SU-DHL-6 (cell line): ENCODE measurements at regions not wholly inside any gene's neighbourhood (a gene's known extent, or its start where the extent isn't known, plus 50 kb on each side); places are given as distances from the start of the nearest gene placed in this dataset.
"Not testable (repeated sequence)": the region's sequence is repeated elsewhere in the genome, so short reads cannot be mapped to it uniquely, and the experiment has no call there.

ENCODE experiments used
- H2AFZ ChIP-seq: fragments of 200-600 bp; sonication (generic); 2 replicates; pipeline ENCODE4 v1.6.1; 2014; ENCODE audit warnings: low read depth, mild to moderate bottlenecking, moderate library complexity, mixed read lengths, antibody characterized with exemption, low read length; ENCODE audit not compliant: severe bottlenecking
- H3F3A ChIP-seq: fragments of 200-600 bp; shearing (Covaris generic); 2 replicates; pipeline ENCODE4 v1.6.0; 2016; ENCODE audit warnings: antibody characterized with exemption, mild to moderate bottlenecking; ENCODE audit not compliant: insufficient read depth
- H3K27ac ChIP-seq: fragments of 200-600 bp; sonication (generic); 2 replicates; pipeline ENCODE4 v1.5.1; 2016; ENCODE audit warnings: low read depth, mild to moderate bottlenecking, low read length, moderate library complexity, mixed read lengths
- H3K27me3 ChIP-seq: fragments of 200-600 bp; sonication (generic), shearing (Covaris generic); 2 replicates; pipeline ENCODE4 v1.6.0; 2014; ENCODE audit warnings: mild to moderate bottlenecking, low read length
- H3K36me3 ChIP-seq: fragments of 200-600 bp; sonication (generic); 2 replicates; pipeline ENCODE4 v1.6.1; 2014; ENCODE audit warnings: mild to moderate bottlenecking, low read length, mixed read lengths
- H3K4me2 ChIP-seq: fragments of 300-600, 200-600 bp; shearing (Covaris generic), sonication (generic); 2 replicates; pipeline ENCODE4 v1.6.0; 2014; ENCODE audit warnings: low read length, low read depth, mild to moderate bottlenecking; ENCODE audit not compliant: poor library complexity, severe bottlenecking
- H3K4me3 ChIP-seq: fragments of 200-600 bp; sonication (generic); 2 replicates; pipeline ENCODE4 v1.5.1; 2014; ENCODE audit warnings: antibody characterized with exemption, low read length, mild to moderate bottlenecking, mixed read lengths; ENCODE audit not compliant: insufficient read depth, poor library complexity, severe bottlenecking
- H3K79me2 ChIP-seq: fragments of 200-600 bp; sonication (generic); 2 replicates; pipeline ENCODE4 v1.6.1; 2014; ENCODE audit warnings: mild to moderate bottlenecking, low read length, moderate library complexity; ENCODE audit not compliant: insufficient read depth
- H3K9ac ChIP-seq: fragments of 200-600 bp; sonication (generic); 2 replicates; pipeline ENCODE4 v1.7.0; 2014; ENCODE audit warnings: mild to moderate bottlenecking, low read length
- H3K9me2 ChIP-seq: fragments of 200-600 bp; sonication (generic); replicated peaks from 2 replicates; pipeline ENCODE4 v1.6.1; 2014; ENCODE audit warnings: low read length; ENCODE audit not compliant: insufficient read depth
- H3K9me3 ChIP-seq: fragments of 200-600 bp; sonication (generic); 2 replicates; pipeline ENCODE4 v1.6.1; 2014; ENCODE audit warnings: low read length, mixed read lengths; ENCODE audit not compliant: insufficient read depth
- H4K20me1 ChIP-seq: fragments of 200-600 bp; sonication (generic); 2 replicates; pipeline ENCODE4 v1.6.1; 2014; ENCODE audit warnings: low read depth, mild to moderate bottlenecking, antibody characterized with exemption, low read length, moderate library complexity, mixed read lengths
- CTCF ChIP-seq: fragments of 200-600 bp; sonication (generic); IDR thresholded peaks from one replicate; pipeline ENCODE4 v1.5.1; 2017; ENCODE audit warnings: antibody characterized with exemption, mild to moderate bottlenecking, low read length, moderate library complexity; ENCODE audit not compliant: insufficient read depth, poor library complexity, severe bottlenecking
- EZH2phosphoT487 ChIP-seq: fragments of 200-600 bp; sonication (generic), shearing (Covaris generic); conservative IDR thresholded peaks from 2 replicates; pipeline ENCODE4 v1.6.1; 2018; ENCODE audit warnings: mild to moderate bottlenecking, antibody characterized with exemption, low read length, moderate library complexity, mixed read lengths

GRCh38 chr7:142438235-142438922 is 180.5 kb upstream of the PRSS58 start:
- H3K9me3 ChIP-seq = no peaks in the 10 kb centered on the region
- no peak overlapping the region for H3K4me2 ChIP-seq
- H4K20me1 ChIP-seq = no peaks in the 10 kb centered on the region
- H2AFZ ChIP-seq = no peak overlapping the region
- no peak overlapping the region for H3K4me3 ChIP-seq
- H3F3A ChIP-seq = no peaks in the 10 kb centered on the region
- no peaks in the 10 kb centered on the region for H3K36me3 ChIP-seq
- TF ChIP-seq CTCF (peak; percentile 45), EZH2phosphoT487 (no peak)
- no peaks in the 10 kb centered on the region for H3K79me2 ChIP-seq
- no peaks in the 10 kb centered on the region for H3K27me3 ChIP-seq
- H3K9me2 ChIP-seq = no peaks in the 10 kb centered on the region
- H3K9ac ChIP-seq = no peak overlapping the region
- H3K27ac ChIP-seq = no peak overlapping the region

GRCh38 chr7:142437741-142438140 is 179.9 kb upstream of the PRSS58 start:
- Histone ChIP-seq H3K9me3 (no peaks in the 10 kb centered on the region), H3K4me3 (no peak overlapping the region), H3K36me3 (no peaks in the 10 kb centered on the region), H3K9me2 (no peaks in the 10 kb centered on the region), H3K79me2 (no peaks in the 10 kb centered on the region), H4K20me1 (no peaks in the 10 kb centered on the region), H3K27me3 (no peaks in the 10 kb centered on the region), H3K27ac (no peak overlapping the region), H3F3A (no peaks in the 10 kb centered on the region), H3K4me2 (no peak overlapping the region), H3K9ac (no peak overlapping the region), H2AFZ (no peak overlapping the region)
- TF ChIP-seq EZH2phosphoT487 = no peak
- no peak for TF ChIP-seq CTCF

GRCh38 chr7:142436601-142437000 is 178.7 kb upstream of the PRSS58 start:
- Histone ChIP-seq H3K9me3 (no peaks in the 10 kb centered on the region), H3K79me2 (no peaks in the 10 kb centered on the region)
- no peak for TF ChIP-seq EZH2phosphoT487

GRCh38 chr7:142435606-142436005 is 177.7 kb upstream of the PRSS58 start:
- not testable (repeated sequence) for H3K27ac ChIP-seq, H3K9ac ChIP-seq, H3K4me3 ChIP-seq

More at GRCh38 chr7:142436601-142437000, 178.7 kb upstream of the PRSS58 start:
- Histone ChIP-seq H3K9me2 (no peaks in the 10 kb centered on the region), H3K4me2 (no peak overlapping the region), H3F3A (no peaks in the 10 kb centered on the region), H4K20me1 (no peaks in the 10 kb centered on the region), H3K36me3 (no peaks in the 10 kb centered on the region), H3K27ac (no peak overlapping the region), H3K4me3 (no peak overlapping the region), H3K27me3 (no peaks in the 10 kb centered on the region), H2AFZ (no peak overlapping the region), H3K9ac (no peak overlapping the region)

More at GRCh38 chr7:142435606-142436005, 177.7 kb upstream of the PRSS58 start:
- H2AFZ ChIP-seq, H3K79me2 ChIP-seq, H3K4me2 ChIP-seq, H3F3A ChIP-seq, H4K20me1 ChIP-seq, H3K27me3 ChIP-seq, H3K9me2 ChIP-seq, H3K9me3 ChIP-seq, H3K36me3 ChIP-seq: not testable (repeated sequence)
